ENCODE measurements at regions not wholly inside any gene's neighbourhood (a gene's known extent, or its start where the extent isn't known, plus 50 kb on each side); places are given as distances from the start of the nearest gene placed in this dataset.

DNA sequence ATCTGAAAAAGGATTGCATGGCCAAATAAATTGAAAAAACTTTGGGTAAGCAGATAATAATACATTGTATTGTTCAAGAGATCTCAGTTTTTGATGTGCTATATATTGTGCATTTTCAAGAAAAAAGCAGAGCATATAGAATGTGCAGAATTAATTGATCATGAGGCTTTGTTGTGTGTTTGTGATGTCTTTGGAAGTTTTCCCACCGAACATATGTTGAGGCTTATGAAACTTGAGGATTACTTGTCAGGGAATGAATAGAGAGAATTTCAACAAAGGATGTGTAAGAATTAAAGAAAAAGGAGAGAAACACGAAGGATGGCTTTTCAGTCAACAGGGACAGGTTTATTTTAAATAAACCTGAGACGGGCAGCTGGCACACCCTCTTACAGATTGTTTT is 232.5 kb upstream of the POU1F1 start:
- TF ChIP-seq, protein P1, sequence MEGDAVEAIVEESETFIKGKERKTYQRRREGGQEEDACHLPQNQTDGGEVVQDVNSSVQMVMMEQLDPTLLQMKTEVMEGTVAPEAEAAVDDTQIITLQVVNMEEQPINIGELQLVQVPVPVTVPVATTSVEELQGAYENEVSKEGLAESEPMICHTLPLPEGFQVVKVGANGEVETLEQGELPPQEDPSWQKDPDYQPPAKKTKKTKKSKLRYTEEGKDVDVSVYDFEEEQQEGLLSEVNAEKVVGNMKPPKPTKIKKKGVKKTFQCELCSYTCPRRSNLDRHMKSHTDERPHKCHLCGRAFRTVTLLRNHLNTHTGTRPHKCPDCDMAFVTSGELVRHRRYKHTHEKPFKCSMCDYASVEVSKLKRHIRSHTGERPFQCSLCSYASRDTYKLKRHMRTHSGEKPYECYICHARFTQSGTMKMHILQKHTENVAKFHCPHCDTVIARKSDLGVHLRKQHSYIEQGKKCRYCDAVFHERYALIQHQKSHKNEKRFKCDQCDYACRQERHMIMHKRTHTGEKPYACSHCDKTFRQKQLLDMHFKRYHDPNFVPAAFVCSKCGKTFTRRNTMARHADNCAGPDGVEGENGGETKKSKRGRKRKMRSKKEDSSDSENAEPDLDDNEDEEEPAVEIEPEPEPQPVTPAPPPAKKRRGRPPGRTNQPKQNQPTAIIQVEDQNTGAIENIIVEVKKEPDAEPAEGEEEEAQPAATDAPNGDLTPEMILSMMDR (IDR thresholded peaks at IDR 0.05): no peak
- no peak for TF ChIP-seq POLR2A (IDR thresholded peaks at IDR 0.05)
